ENCODE measurements at regions not wholly inside any gene's neighbourhood (a gene's known extent, or its start where the extent isn't known, plus 50 kb on each side); places are given as distances from the start of the nearest gene placed in this dataset.

DNA sequence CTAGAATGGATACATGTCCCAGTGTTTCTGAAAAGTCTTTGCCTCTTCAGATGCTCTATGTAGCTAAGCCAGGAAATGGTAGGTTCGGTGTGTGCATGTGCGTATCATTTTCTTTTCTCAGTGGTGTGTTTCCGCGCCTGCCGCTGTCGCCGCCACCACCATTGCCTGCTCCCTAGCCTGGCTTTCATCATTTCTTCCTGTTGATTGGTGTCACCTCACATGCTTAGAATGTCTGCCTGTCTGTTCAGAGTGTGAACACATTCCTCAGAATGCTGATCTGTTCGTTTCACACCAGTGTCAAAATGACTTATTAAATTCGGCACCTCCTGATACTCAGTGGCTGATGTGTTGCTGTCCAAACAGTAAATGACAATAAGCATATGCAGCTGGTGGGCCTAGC, 255.2 kb upstream of the SPRED2 start:
- intact Hi-C loops (cut with micrococcal nuclease): no loop called here
- Mint-ChIP-seq H3K27me3 (peaks cover 5% of the 10 kb centered on the region), H3K4me3 (no peak overlapping the region), H3K4me1 (no peaks in the 10 kb centered on the region), H3K36me3 (ENCODE audit: low read depth) (no peaks in the 10 kb centered on the region), H3K27ac (no peak overlapping the region), H3K9me3 (no peaks in the 10 kb centered on the region)
- no peak for DNase-seq

DNA sequence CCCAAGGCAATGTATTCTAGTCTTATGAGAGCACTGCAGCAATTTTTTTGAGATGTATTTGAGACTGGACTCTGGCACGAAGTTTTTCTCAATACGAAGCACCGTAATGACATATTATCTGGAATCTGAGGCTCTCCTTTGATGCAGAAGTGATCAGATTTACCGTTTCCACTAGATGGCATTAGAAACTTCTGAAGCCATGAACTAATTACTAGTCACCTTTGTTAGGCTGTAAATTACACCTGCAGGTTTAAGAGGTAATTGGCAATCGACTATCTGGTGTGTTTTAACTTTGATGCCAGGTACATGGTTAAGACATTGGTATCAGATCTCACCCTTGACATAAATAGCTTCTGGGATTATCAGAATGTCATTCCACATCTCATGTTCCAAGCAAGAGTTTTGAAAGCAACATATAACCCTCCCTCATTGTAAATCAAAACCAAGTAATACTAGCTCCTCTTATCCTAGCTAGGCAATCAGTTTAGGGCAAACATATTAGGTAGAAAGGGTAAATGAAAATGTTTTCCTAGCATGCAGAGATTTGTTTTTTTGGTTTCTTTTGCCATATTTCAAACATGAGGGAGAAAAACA, 254.6 kb upstream of the SPRED2 start:
- intact Hi-C loops (cut with micrococcal nuclease): no loop called here
- Mint-ChIP-seq H3K36me3 (ENCODE audit: low read depth) (no peaks in the 10 kb centered on the region), H3K27me3 (peaks cover 5% of the 10 kb centered on the region), H3K9me3 (no peaks in the 10 kb centered on the region), H3K27ac (no peak overlapping the region), H3K4me3 (no peak overlapping the region), H3K4me1 (no peaks in the 10 kb centered on the region)
- no peak for DNase-seq

- peaks cover 4% of the 10 kb centered on the region for H3K27me3 Mint-ChIP-seq
- H3K36me3 Mint-ChIP-seq (ENCODE audit: low read depth): no peaks in the 10 kb centered on the region
- no peaks in the 10 kb centered on the region for H3K9me3 Mint-ChIP-seq
- no peak overlapping the region for H3K27ac Mint-ChIP-seq
- no peak overlapping the region for H3K4me3 Mint-ChIP-seq
- intact Hi-C loops (cut with micrococcal nuclease): no loop called here
- DNase-seq: no peak
- H3K4me1 Mint-ChIP-seq: no peaks in the 10 kb centered on the region
Observed at GRCh38 chr2:65681503-65681902, 249.1 kb upstream of the SPRED2 start.

- intact Hi-C loops (cut with micrococcal nuclease): no loop called here
- H3K4me1 Mint-ChIP-seq: no peaks in the 10 kb centered on the region
Observed at GRCh38 chr2:65678779-65679391, 246.5 kb upstream of the SPRED2 start.

GRCh38 chr2:65675350-65675749, 243.0 kb upstream of the SPRED2 start:
- Mint-ChIP-seq H3K27me3 (peaks cover 4% of the 10 kb centered on the region), H3K36me3 (ENCODE audit: low read depth) (no peaks in the 10 kb centered on the region), H3K4me1 (no peaks in the 10 kb centered on the region), H3K9me3 (no peaks in the 10 kb centered on the region), H3K4me3 (no peak overlapping the region), H3K27ac (no peak overlapping the region)
- DNase-seq: no peak
- intact Hi-C loops (cut with micrococcal nuclease): no loop called here

More at GRCh38 chr2:65678779-65679391, 246.5 kb upstream of the SPRED2 start:
- peaks cover 6% of the 10 kb centered on the region for H3K27me3 Mint-ChIP-seq
- DNase-seq: no peak
- no peaks in the 10 kb centered on the region for H3K9me3 Mint-ChIP-seq
- no peak overlapping the region for H3K27ac Mint-ChIP-seq
- no peak overlapping the region for H3K4me3 Mint-ChIP-seq
- H3K36me3 Mint-ChIP-seq (ENCODE audit: low read depth): no peaks in the 10 kb centered on the region

DNA sequence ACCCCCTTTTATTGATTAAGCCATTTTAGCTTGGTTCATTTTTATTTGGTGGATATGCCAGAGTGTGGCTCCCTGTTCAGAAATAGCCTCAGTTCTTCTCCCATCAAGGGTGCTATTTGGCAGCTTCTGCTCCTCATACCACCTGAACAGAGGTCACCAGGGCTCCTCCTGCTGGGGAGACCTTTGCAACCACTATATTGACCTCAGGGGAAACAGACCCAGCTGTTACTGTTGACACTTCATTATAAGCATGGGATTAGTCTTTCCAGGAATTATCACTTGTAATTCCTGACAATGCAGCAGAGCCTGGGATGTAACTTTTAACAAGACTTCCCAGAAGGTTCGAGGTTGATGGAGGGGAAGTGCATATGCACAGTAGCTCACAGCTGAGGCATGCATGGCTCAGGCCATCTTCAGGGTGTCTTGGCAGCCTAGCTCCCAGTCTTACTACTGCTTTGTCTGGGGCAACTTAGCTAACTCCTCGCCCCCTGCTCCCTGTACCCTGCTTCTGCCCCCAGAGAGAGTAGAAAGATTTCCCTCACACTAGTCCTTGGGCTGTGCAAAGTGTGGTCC, 239.4 kb upstream of the SPRED2 start:
- H3K4me1 Mint-ChIP-seq: no peaks in the 10 kb centered on the region
- intact Hi-C loops (cut with micrococcal nuclease): no loop called here
- H3K27ac Mint-ChIP-seq: no peak overlapping the region
- peaks cover 2% of the 10 kb centered on the region for H3K27me3 Mint-ChIP-seq
- no peaks in the 10 kb centered on the region for H3K9me3 Mint-ChIP-seq
- no peaks in the 10 kb centered on the region for H3K36me3 Mint-ChIP-seq (ENCODE audit: low read depth)
- H3K4me3 Mint-ChIP-seq: no peak overlapping the region
- no peak for DNase-seq

- H3K27me3 Mint-ChIP-seq: peaks cover 2% of the 10 kb centered on the region
- H3K4me3 Mint-ChIP-seq: no peak overlapping the region
- H3K36me3 Mint-ChIP-seq (ENCODE audit: low read depth): no peaks in the 10 kb centered on the region
- intact Hi-C loops (cut with micrococcal nuclease): no loop called here
- peaks cover 11% of the 10 kb centered on the region for H3K4me1 Mint-ChIP-seq
- H3K27ac Mint-ChIP-seq: no peak overlapping the region
- H3K9me3 Mint-ChIP-seq: no peaks in the 10 kb centered on the region
- DNase-seq: no peak
Observed at GRCh38 chr2:65669574-65669973, 237.2 kb upstream of the SPRED2 start.

DNA sequence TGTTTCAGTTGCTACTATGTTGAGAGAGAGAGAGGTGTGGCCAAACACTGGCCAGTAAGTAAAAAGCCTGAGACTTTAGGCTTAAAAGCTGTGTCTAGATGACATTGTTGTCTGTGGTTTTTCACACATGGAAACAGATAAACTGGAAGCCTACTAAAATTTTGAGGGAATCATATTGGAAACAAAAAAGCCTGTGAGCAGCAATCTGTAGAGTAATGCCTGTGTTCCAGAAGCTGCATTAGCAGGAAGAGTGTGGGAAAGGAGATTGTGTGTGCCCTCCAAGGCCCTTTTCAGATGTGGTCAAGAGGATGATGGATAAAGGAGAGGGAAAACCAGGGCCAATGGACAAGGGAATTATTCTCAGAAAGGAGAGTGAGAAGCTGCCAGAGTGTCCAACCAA, 236.3 kb upstream of the SPRED2 start:
- no peaks in the 10 kb centered on the region for H3K36me3 Mint-ChIP-seq (ENCODE audit: low read depth)
- H3K4me3 Mint-ChIP-seq: no peak overlapping the region
- DNase-seq: no peak
- H3K4me1 Mint-ChIP-seq: peaks cover 11% of the 10 kb centered on the region
- no peaks in the 10 kb centered on the region for H3K9me3 Mint-ChIP-seq
- H3K27me3 Mint-ChIP-seq: no peaks in the 10 kb centered on the region
- intact Hi-C loops (cut with micrococcal nuclease): no loop called here
- H3K27ac Mint-ChIP-seq: no peak overlapping the region

GRCh38 chr2:65666156-65666725, 233.8 kb upstream of the SPRED2 start:
- Mint-ChIP-seq H3K4me1 (peaks cover 11% of the 10 kb centered on the region), H3K27me3 (no peaks in the 10 kb centered on the region), H3K27ac (peak overlapping the region; percentile 16), H3K9me3 (no peaks in the 10 kb centered on the region), H3K36me3 (ENCODE audit: low read depth) (no peaks in the 10 kb centered on the region), H3K4me3 (no peak overlapping the region)
- intact Hi-C loops (cut with micrococcal nuclease): no loop called here
- no peak for DNase-seq

- H3K4me3 Mint-ChIP-seq: no peak overlapping the region
- H3K36me3 Mint-ChIP-seq (ENCODE audit: low read depth): no peaks in the 10 kb centered on the region
- peaks cover 11% of the 10 kb centered on the region for H3K4me1 Mint-ChIP-seq
- no peak for DNase-seq
- H3K27me3 Mint-ChIP-seq: no peaks in the 10 kb centered on the region
- H3K9me3 Mint-ChIP-seq: no peaks in the 10 kb centered on the region
- H3K27ac Mint-ChIP-seq: no peak overlapping the region
- intact Hi-C loops (cut with micrococcal nuclease): no loop called here
Observed at GRCh38 chr2:65664931-65665330, 232.5 kb upstream of the SPRED2 start.

- H3K4me1 Mint-ChIP-seq: peaks cover 11% of the 10 kb centered on the region
- intact Hi-C loops (cut with micrococcal nuclease): no loop called here
Observed at GRCh38 chr2:65663831-65664407, 231.5 kb upstream of the SPRED2 start.

DNA sequence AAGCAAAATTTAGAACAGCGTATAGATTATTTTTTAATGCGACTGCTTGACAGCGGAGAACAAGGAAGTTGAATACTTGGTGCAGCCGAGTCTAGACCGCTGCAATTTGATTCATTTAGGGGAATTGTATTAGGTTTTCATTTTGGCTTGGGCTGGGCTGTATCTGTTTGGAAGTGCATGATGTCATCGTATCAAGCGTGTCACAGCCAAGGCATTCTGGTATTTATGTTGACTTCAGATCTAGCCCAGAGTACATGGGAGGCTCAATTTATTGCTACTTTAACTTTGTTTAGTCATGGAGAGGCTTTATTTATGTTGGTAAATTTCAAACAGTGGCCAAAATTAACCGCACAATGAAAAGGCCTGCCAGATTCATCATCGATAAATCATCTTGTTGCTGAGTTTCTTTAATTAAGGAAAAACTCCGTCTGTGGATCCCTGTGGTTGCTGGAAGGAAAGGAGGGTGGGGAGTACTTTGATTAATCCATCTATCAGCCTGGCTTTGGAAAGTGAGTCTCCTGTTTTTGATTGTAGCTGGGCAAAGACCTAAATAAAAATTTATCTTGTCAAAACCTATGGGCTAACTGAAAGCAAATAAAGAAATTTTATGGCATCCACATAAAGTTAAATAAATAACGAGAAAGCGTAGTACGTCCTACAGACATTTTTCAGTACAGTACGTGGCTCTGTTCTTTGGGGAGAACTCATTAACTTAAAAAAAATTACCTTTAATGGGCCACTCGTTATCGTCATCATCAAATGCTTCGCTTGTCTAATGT, 230.4 kb upstream of the SPRED2 start:
- Mint-ChIP-seq H3K4me1 (peaks cover 11% of the 10 kb centered on the region), H3K9me3 (no peaks in the 10 kb centered on the region), H3K27ac (no peak overlapping the region), H3K4me3 (no peak overlapping the region), H3K27me3 (no peaks in the 10 kb centered on the region), H3K36me3 (ENCODE audit: low read depth) (no peaks in the 10 kb centered on the region)
- intact Hi-C loops (cut with micrococcal nuclease): no loop called here
- DNase-seq: no peak

More at GRCh38 chr2:65663831-65664407, 231.5 kb upstream of the SPRED2 start:
- H3K27me3 Mint-ChIP-seq: no peaks in the 10 kb centered on the region
- H3K9me3 Mint-ChIP-seq: no peaks in the 10 kb centered on the region
- no peaks in the 10 kb centered on the region for H3K36me3 Mint-ChIP-seq (ENCODE audit: low read depth)
- no peak overlapping the region for H3K4me3 Mint-ChIP-seq
- H3K27ac Mint-ChIP-seq: no peak overlapping the region
- DNase-seq: no peak

- no peak for DNase-seq
- Mint-ChIP-seq H3K9me3 (no peaks in the 10 kb centered on the region), H3K27me3 (peaks cover 1% of the 10 kb centered on the region), H3K4me3 (no peak overlapping the region), H3K4me1 (peaks cover 11% of the 10 kb centered on the region), H3K27ac (no peak overlapping the region), H3K36me3 (ENCODE audit: low read depth) (no peaks in the 10 kb centered on the region)
- intact Hi-C loops (cut with micrococcal nuclease): no loop called here
Observed at GRCh38 chr2:65661980-65662653, 229.7 kb upstream of the SPRED2 start.

Data from activated CD4-positive, alpha-beta T cell treated with anti-CD3 and anti-CD28 coated beads, Interleukin-2, amount 10 ng/mL, durations not matched to agents 24 days and 14 days (primary cell).